ENCODE measurements at regions not wholly inside any gene's neighbourhood (a gene's known extent, or its start where the extent isn't known, plus 50 kb on each side); places are given as distances from the start of the nearest gene placed in this dataset.

- Mint-ChIP-seq H3K36me3 (no peaks in the 10 kb centered on the region), H3K27me3 (peaks cover 35 to 55% of the 10 kb centered on the region in 2 donors), H3K27ac (no peak overlapping the region), H3K4me1 (peaks cover 2 to 5% of the 10 kb centered on the region in 2 donors), H3K9me3 (no peaks in the 10 kb centered on the region), H3K4me3 (no peak overlapping the region)
- no peak for ATAC-seq (replicated peaks)
- DNase-seq, result no peak
These were observed 249.8 kb upstream of the PPP2R2D start for GRCh38 chr10:131650771-131651673.

- DNase-seq (no peak), ATAC-seq (replicated peaks) (no peak)
- Mint-ChIP-seq H3K27ac (no peak overlapping the region), H3K36me3 (no peaks in the 10 kb centered on the region), H3K4me3 (no peak overlapping the region), H3K27me3 (peaks cover 29 to 48% of the 10 kb centered on the region in 2 donors), H3K4me1 (peaks cover 2 to 5% of the 10 kb centered on the region in 2 donors), H3K9me3 (peaks cover 0 to 4% of the 10 kb centered on the region in 2 donors)
These were observed 249.0 kb upstream of the PPP2R2D start for GRCh38 chr10:131651674-131652437.

DNA sequence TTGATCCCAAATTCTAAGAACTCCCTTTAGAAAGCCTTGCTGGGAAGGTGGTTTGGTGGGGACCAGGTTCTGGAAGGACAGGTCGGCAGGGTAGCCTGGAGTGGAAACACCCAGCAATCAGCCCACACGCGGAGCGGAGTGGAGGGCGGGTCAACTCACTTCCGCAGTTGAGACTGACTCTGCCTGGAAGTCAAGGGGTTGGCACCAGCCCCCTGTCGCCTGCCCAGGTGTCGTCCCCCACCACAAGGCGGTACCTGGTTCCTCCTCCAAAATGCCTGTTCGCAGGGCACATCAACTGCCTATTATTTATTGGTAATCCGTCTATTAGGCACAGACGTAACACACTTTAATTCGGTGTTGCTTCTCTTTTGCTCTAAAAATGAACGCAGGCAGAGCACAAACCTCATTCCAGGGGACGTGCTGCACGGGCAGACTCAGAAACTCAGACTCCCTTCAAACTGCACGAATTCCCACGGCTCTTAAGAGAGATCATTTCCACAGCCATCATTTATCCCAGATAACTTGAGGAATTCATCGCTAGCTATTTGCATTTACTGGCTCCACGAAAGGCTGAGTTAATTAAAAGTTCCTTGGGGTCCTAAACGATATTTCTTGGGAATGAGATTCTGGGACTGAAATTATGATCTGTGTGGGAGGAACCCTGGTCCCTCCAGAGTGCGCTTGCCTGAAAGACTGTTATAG lies 248.2 kb upstream of the PPP2R2D start:
- Mint-ChIP-seq H3K4me1 (peaks cover 2 to 5% of the 10 kb centered on the region in 2 donors), H3K9me3 (peaks cover 0 to 4% of the 10 kb centered on the region in 2 donors), H3K36me3 (no peaks in the 10 kb centered on the region), H3K4me3 (no peak overlapping the region), H3K27me3 (peaks cover 26 to 44% of the 10 kb centered on the region in 2 donors), H3K27ac (no peak overlapping the region)
- DNase-seq, result no peak
- ATAC-seq (replicated peaks), result no peak

DNA sequence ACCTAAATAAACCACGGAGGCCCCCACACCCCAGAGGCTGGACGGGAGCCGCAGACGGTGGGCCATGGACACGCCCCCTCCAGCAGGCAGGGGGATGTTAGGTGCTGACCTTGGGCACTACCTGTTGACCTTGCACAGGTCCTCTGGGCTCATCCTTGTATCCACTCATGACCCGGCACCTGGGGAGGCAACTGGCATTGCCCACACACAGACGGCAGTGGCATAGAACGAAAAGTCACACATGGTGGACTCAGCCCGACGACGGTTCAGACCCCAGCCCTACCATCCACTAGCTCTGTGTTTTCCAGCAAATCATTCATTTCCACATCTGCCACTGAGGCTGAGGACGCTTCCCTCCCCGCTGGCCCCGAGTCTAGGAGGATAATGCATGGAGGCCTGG lies 247.7 kb upstream of the PPP2R2D start:
- Mint-ChIP-seq H3K4me1 (peaks cover 2 to 5% of the 10 kb centered on the region in 2 donors), H3K4me3 (no peak overlapping the region), H3K27me3 (peaks cover 22 to 39% of the 10 kb centered on the region in 2 donors), H3K36me3 (no peaks in the 10 kb centered on the region), H3K27ac (no peak overlapping the region), H3K9me3 (peaks cover 0 to 4% of the 10 kb centered on the region in 2 donors)
- ATAC-seq (replicated peaks), result no peak
- DNase-seq, result no peak

DNA sequence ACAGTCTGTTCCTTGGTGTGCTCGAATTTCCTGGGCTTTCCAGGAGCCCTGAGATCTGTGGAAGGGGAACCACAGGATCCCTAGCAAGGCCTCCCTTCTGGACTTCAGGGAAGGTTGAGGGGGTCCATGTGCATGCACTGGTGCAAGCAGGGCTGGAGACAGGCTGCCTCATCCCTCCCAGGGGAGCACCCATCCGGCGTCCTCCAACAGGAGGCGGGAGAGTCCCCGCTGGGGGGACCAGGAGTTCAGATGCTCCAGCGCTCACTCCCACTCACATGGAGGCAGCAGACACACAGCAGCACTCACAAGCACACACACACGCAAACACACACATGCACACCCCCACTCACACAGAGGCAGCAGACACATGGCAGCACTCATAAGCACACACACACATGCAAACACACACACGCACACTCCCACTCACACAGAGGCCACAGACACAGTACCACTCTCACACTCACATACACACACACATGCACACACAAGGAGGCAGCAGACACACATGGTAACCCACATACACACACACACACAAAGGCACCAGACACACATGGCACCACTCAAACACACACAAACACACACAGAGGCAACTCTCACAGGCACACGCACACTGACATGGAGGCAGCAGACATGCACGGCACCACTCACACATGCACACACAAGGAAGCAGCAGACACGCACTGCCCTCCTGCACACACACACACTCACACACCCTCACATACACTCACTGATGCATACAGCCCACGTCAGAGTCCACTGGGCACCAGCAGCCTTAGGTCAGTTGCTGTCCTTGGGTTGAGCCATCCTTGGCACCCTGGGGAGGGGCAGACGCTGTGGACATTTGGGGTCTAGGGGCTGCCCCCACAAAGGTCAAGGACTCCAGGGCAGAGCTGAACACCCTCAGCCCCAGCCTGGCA lies 247.0 kb upstream of the PPP2R2D start:
- DNase-seq, result no peak

GRCh38 chr10:131654471-131655087 lies 246.2 kb upstream of the PPP2R2D start:
- no peak for DNase-seq

More for the DNA sequence above, 247.0 kb upstream of the PPP2R2D start:
- H3K9me3 Mint-ChIP-seq, result peaks cover 0 to 4% of the 10 kb centered on the region in 2 donors
- H3K36me3 Mint-ChIP-seq, result no peaks in the 10 kb centered on the region
- H3K27ac Mint-ChIP-seq, result no peak overlapping the region
- no peak overlapping the region for H3K4me3 Mint-ChIP-seq
- peaks cover 2 to 5% of the 10 kb centered on the region in 2 donors for H3K4me1 Mint-ChIP-seq
- no peak for ATAC-seq (replicated peaks)
- peaks cover 23 to 44% of the 10 kb centered on the region in 2 donors for H3K27me3 Mint-ChIP-seq

DNA sequence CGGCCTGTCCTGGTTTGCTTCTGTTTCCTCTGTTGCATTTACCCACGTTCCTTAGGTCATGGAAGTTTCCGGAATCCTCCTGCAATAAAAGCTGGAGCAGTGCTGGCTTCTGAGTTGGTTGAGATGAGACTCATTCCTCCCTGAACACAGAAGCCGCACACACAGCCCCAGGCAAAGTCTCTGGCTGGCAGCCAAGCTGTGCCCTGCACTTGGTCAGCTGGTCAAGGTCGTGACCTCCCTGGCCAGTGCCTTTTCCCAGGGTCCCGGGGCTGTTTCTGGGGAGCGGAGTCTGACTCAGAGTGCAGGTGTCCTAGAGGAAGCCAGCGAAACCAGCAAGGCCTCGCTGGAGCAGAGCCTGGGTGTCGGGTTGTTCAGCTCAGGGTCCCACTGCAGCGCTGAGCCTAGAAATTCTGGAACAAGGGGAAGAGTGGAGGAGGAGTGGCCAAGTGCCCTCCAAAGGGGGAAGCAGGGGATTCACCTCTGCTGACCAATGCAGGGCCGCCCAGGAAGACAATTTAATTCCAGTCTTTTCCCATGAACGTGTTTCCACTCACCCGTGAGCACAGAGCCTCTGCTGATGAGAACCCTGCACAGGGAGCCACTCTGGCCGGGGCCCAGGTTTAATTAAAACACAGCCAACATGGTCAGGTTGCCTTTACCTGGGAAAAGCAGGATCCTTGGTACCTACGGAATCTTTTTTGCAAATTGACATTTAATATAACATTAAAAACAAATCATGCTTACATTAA lies 245.5 kb upstream of the PPP2R2D start:
- no peak overlapping the region for H3K4me3 Mint-ChIP-seq
- H3K27ac Mint-ChIP-seq, result no peak overlapping the region
- H3K9me3 Mint-ChIP-seq, result peaks cover 4% of the 10 kb centered on the region in 2 donors
- H3K4me1 Mint-ChIP-seq, result peaks cover 2 to 5% of the 10 kb centered on the region in 2 donors
- no peaks in the 10 kb centered on the region for H3K36me3 Mint-ChIP-seq
- peaks cover 22 to 43% of the 10 kb centered on the region in 2 donors for H3K27me3 Mint-ChIP-seq
- ATAC-seq (replicated peaks) (no peak), DNase-seq (no peak)

More at GRCh38 chr10:131654471-131655087, 246.2 kb upstream of the PPP2R2D start:
- Mint-ChIP-seq H3K27ac (no peak overlapping the region), H3K27me3 (peaks cover 22 to 44% of the 10 kb centered on the region in 2 donors), H3K4me1 (peaks cover 2 to 5% of the 10 kb centered on the region in 2 donors), H3K4me3 (no peak overlapping the region), H3K9me3 (peaks cover 0 to 4% of the 10 kb centered on the region in 2 donors), H3K36me3 (no peaks in the 10 kb centered on the region)
- no peak for ATAC-seq (replicated peaks)

- no peak for ATAC-seq (replicated peaks)
- Mint-ChIP-seq H3K4me3 (no peak overlapping the region), H3K27me3 (peaks cover 21 to 35% of the 10 kb centered on the region in 2 donors), H3K9me3 (peaks cover 9% of the 10 kb centered on the region in 2 donors), H3K27ac (no peak overlapping the region), H3K36me3 (no peaks in the 10 kb centered on the region), H3K4me1 (peaks cover 2 to 5% of the 10 kb centered on the region in 2 donors)
- no peak for DNase-seq
These were observed 244.8 kb upstream of the PPP2R2D start for GRCh38 chr10:131656009-131656408.

DNA sequence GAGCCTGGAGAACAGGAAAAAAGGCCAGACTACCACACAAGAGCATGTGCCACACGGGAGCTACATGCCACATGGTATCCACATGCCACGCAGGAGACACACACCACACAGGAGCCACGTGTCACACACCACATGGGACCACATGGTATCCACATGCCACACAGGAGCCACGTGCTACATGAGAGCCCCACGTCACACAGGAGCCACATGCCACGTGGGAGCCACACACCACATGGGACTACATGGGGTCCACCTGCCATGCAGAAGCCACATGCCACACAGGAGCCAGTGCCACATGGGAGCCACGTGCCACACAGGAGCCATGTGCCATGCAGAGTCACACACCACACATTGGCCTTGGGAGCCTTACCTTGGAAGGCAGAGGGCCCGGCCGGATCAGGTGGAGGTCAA lies 244.4 kb upstream of the PPP2R2D start:
- Mint-ChIP-seq H3K27me3 (peaks cover 16 to 31% of the 10 kb centered on the region in 2 donors), H3K4me1 (peaks cover 2 to 5% of the 10 kb centered on the region in 2 donors), H3K4me3 (no peak overlapping the region), H3K9me3 (peaks cover 9% of the 10 kb centered on the region in 2 donors), H3K36me3 (no peaks in the 10 kb centered on the region), H3K27ac (no peak overlapping the region)
- no peak for DNase-seq
- ATAC-seq (replicated peaks), result no peak

DNA sequence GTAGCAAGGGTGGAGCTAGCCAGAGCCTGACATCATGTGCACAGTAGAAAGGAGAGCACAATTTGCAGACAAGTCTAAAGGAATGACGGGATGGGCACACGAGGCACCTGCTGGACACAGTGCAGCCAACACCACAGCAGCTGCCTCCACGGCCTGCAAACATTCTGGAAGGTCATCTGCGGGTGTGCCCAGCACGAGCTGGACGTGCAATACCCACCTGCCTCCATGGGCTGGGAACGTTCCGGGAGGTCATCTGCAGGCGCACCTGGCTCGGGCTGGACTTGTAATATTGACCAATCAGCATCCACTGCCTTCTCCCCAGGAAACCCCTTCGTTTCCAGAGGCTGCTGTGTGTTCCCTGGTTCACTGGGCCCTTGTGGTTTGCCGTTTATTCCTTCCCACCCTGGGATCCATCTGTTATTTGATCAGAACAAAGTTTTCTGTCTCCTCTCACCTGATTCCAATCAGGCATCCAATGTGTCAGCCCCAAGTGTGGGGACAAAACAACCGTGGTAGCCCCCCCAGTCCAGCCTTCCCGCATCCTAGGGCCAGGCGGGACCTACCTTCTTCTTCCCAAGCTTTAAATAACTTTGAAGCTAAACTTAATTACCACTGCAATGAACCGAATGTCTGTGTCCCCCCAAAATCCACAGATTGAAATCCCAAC lies 243.4 kb upstream of the PPP2R2D start:
- Mint-ChIP-seq H3K36me3 (no peaks in the 10 kb centered on the region), H3K4me3 (no peak overlapping the region), H3K27me3 (peaks cover 13 to 23% of the 10 kb centered on the region in 2 donors)

DNA sequence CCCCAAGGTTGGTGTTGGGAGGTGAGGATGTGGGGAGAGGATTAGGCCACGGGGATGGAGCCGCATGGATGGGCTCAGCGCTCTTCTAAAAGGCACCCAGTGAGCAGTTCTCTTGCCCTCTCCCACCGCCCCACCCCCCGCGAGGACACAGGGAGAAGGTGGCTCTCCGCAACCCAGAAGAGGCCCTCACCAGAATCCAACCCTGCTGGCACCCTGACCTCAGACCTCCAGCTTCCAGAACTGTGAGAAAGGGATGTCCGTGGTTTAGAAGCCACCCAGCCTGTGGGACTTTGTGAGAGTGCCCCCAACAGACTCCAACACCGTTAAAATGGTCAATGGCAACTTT lies 242.8 kb upstream of the PPP2R2D start:
- H3K4me3 Mint-ChIP-seq, result no peak overlapping the region
- no peak for ATAC-seq (replicated peaks)
- peaks cover 9% of the 10 kb centered on the region in 2 donors for H3K9me3 Mint-ChIP-seq

More for the DNA sequence above, 243.4 kb upstream of the PPP2R2D start:
- Mint-ChIP-seq H3K27ac (no peak overlapping the region), H3K9me3 (peaks cover 9% of the 10 kb centered on the region in 2 donors), H3K4me1 (peaks cover 0 to 1% of the 10 kb centered on the region in 2 donors)
- DNase-seq, result no peak
- ATAC-seq (replicated peaks), result no peak

More for the DNA sequence above, 242.8 kb upstream of the PPP2R2D start:
- no peak for DNase-seq
- no peaks in the 10 kb centered on the region for H3K36me3 Mint-ChIP-seq
- no peaks in the 10 kb centered on the region for H3K4me1 Mint-ChIP-seq
- H3K27ac Mint-ChIP-seq, result no peak overlapping the region
- peaks cover 13 to 22% of the 10 kb centered on the region in 2 donors for H3K27me3 Mint-ChIP-seq
